Stimulated activated naive B cell treated with anti-CD40 and anti-IgM and Interleukin-4, amounts not matched to agents 10 μg/mL and 1 μg/mL and 100 μg/mL, for 72 hours (primary cell): ENCODE measurements at regions not wholly inside any gene's neighbourhood (a gene's known extent, or its start where the extent isn't known, plus 50 kb on each side); places are given as distances from the start of the nearest gene placed in this dataset.

Experiments
- ATAC-seq, 2 donors: fragments of 150-1000 bp; cut with Tn5 transposase; replicated peaks; 2 replicates each; pipeline ENCODE4 v1.10.0; 2021; ENCODE audit warnings: moderate library complexity in 1 of 2
- DNase-seq: peaks from one replicate; pipeline ENCODE4 v3.0.0; 2021
- H3K27ac Mint-ChIP-seq: one replicate; pipeline ENCODE4 v1.8.0; 2022; ENCODE audit warnings: mild to moderate bottlenecking, mixed read lengths
- H3K27me3 Mint-ChIP-seq, 2 donors: one replicate each; pipeline ENCODE4 v1.8.0; 2022; ENCODE audit warnings: mixed read lengths in 2 of 2
- H3K36me3 Mint-ChIP-seq, 2 donors: one replicate each; pipeline ENCODE4 v1.8.0; 2022; ENCODE audit warnings: mixed read lengths in 2 of 2, mild to moderate bottlenecking in 1 of 2
- H3K4me1 Mint-ChIP-seq, 2 donors: one replicate each; pipeline ENCODE4 v1.8.0; 2022; ENCODE audit warnings: mixed read lengths in 2 of 2, mild to moderate bottlenecking in 1 of 2
- H3K4me3 Mint-ChIP-seq, 2 donors: one replicate each; pipeline ENCODE4 v1.8.0; 2022; ENCODE audit warnings: mild to moderate bottlenecking in 2 of 2, mixed read lengths in 2 of 2, moderate library complexity in 1 of 2
- H3K9me3 Mint-ChIP-seq, 2 donors: one replicate each; pipeline ENCODE4 v1.8.0; 2022; ENCODE audit warnings: mixed read lengths in 2 of 2, mild to moderate bottlenecking in 1 of 2

DNA sequence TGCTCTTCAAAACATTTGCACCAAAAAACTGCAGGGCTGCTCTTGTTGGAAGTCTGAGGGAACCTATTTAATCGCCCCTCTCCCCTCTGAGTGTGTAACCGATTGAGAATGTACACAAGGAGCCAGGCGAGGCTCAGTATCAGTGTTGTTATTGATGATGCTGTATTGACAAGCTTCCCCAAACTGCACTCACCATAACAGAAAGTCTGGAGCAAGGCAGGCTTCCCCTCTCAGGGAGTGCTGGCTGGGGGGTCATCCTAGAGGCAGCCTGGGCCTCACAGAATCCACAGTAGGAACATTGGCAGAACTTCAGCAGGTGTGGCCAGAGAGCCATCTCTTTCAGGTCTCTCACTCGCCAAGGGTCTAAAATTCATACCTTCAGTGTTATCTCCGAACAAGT lies 58.1 kb upstream of the TUNAR start:
- Mint-ChIP-seq H3K4me3 (no peak overlapping the region), H3K27me3 (peaks cover 26 to 68% of the 10 kb centered on the region in 2 donors), H3K4me1 (peaks cover 11 to 16% of the 10 kb centered on the region in 2 donors), H3K9me3 (peaks cover 2 to 4% of the 10 kb centered on the region in 2 donors), H3K36me3 (peaks cover 0 to 10% of the 10 kb centered on the region in 2 donors), H3K27ac (no peak overlapping the region)
- no peak for DNase-seq
- no peak for ATAC-seq

DNA sequence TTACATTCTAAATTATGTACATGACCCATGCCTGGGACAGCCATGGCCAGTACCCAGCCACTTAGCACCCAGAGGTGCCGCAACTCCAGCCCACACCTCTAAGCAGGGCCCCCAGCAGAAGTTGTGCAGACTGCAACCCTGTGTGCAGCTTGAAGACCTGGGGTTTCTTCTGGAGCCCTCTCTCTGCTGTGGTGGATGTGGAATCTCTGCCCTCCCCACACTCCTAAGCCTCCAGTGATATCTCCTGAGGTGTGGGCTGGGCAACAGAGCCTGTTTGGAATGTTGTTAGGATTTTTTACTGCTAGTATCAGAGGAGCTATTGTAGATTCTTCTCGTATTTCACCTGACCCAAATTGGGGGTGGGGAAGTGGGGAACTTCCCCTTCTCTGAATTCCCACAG lies 59.4 kb upstream of the TUNAR start:
- no peak for ATAC-seq
- Mint-ChIP-seq H3K27me3 (peaks cover 27 to 62% of the 10 kb centered on the region in 2 donors), H3K36me3 (peaks cover 0 to 10% of the 10 kb centered on the region in 2 donors), H3K9me3 (peaks cover 2 to 4% of the 10 kb centered on the region in 2 donors), H3K4me1 (peaks cover 11 to 16% of the 10 kb centered on the region in 2 donors), H3K4me3 (no peak overlapping the region), H3K27ac (no peak overlapping the region)
- DNase-seq, result no peak

DNA sequence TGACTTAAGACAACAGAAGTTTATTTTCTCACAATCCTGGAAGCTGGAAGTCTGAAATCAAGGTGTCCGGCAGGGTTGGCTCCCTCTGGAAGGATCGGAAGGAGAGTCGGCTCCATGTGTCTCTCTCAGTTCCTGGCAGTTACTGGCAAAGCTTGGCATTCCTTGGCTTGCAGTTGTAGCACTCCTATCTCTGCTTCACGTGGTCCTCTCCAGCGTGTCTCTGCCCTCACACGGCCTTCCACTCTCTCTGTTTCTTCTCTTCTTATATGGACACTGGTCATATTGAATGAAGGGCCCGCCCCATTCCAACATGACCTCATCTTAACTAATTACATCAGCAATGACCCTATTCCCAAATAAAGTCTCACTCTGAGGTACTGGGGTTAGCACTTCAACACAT lies 60.1 kb upstream of the TUNAR start:
- Mint-ChIP-seq H3K27ac (no peak overlapping the region), H3K36me3 (peaks cover 0 to 10% of the 10 kb centered on the region in 2 donors), H3K27me3 (peaks cover 30 to 55% of the 10 kb centered on the region in 2 donors), H3K4me1 (peaks cover 11 to 16% of the 10 kb centered on the region in 2 donors), H3K4me3 (no peak overlapping the region), H3K9me3 (peaks cover 2 to 4% of the 10 kb centered on the region in 2 donors)
- ATAC-seq (no peak), DNase-seq (no peak)

DNA sequence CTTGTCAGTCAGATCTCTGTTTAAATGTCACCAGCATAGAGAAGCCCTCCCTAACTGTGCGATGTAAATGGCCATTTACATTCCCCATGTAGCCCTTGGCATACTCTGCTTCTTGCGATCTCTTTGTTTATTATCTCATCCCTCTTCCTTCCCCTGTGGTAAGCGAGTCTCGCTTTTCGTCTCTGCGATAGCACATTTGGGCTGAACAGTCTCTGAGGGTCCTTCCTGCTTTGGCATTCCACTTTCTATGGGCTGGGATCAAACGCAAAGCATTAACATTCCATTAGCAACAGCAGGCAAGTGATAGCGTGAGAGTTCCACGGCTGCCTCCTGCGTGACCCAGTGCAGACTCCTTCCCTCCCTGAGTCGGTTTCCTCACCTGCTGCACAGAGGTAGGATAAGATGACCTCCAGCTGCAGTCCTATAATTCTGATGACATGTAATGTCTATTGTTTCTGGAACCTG lies 61.4 kb upstream of the TUNAR start:
- peak in 1 of 2 donors; percentile 12 for ATAC-seq
- Mint-ChIP-seq H3K36me3 (peaks cover 3 to 8% of the 10 kb centered on the region in 2 donors), H3K4me3 (no peak overlapping the region), H3K27ac (peak overlapping the region; percentile 73), H3K27me3 (peaks cover 28 to 48% of the 10 kb centered on the region in 2 donors), H3K9me3 (peaks cover 0 to 2% of the 10 kb centered on the region in 2 donors), H3K4me1 (peaks cover 11 to 16% of the 10 kb centered on the region in 2 donors)
- no peak for DNase-seq

DNA sequence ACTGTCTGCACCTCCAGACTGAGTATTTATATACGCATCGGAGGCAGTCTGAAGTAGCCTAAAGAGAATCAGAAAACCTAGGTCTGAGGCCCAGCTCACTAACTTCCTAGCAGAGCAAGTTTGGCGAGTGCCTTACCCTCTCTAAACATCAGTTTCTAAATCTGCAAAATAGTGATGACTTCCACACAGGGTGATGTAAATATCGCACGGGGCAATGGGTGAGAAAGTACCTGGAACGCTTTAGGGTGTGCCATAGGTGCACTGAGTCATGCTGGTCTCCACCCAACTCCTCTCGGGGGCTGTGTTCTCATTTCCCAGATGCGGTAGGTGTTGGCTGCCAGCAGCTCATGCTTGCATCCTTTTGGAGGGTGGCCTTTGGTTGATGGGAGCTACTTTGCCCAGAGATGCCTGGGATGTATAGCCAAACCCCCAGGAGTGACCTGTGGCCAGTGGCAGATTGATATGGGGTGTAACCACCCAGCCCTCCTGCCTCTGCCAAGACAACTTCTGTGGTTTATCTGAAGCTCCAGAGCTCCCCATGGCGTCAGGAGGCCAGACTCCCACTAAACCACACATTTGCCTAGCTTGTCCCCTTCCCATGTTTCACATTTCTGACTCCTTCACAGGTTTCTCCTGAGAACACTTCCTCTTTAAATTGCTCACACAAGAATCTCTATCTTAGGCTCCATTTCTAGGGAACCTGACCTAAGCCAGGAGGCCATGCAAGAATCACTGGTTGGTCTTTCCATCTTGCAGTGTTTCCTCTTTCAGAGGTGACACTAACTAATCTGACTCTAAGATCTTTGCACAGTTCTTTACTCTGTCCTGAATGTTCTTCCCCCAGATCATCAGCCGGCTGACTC lies 62.0 kb upstream of the TUNAR start:
- peak overlapping the region; percentile 73 for H3K27ac Mint-ChIP-seq
- no peaks in the 10 kb centered on the region for H3K9me3 Mint-ChIP-seq
- ATAC-seq (peak; percentile 68 to 84), DNase-seq (no peak)
- peaks cover 3 to 8% of the 10 kb centered on the region in 2 donors for H3K36me3 Mint-ChIP-seq
- H3K4me1 Mint-ChIP-seq, result peaks cover 11 to 16% of the 10 kb centered on the region in 2 donors
- peaks cover 28 to 43% of the 10 kb centered on the region in 2 donors for H3K27me3 Mint-ChIP-seq
- no peak overlapping the region for H3K4me3 Mint-ChIP-seq

DNA sequence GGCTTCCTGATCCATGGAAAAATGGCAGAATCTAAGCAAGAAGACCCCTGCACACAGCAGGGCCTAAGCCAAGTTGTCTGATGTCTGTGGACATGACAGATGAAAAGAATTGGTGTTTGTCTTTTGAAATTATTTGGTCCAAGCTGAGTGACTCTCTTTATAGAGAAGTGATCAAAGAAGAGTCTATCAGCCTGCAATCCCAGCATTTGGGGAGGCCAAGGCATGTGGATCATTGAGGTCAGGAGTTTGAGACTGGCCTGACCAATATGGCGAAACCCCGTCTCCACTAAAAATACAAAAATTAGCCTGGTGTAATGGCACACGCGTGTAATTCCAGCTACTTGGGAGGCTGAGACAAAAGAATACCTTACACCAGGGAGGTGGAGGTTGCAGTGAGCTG lies 64.8 kb upstream of the TUNAR start:
- H3K36me3 Mint-ChIP-seq, result peaks cover 19 to 20% of the 10 kb centered on the region in 2 donors
- ATAC-seq (no peak), DNase-seq (no peak)
- H3K4me3 Mint-ChIP-seq, result no peak overlapping the region
- peaks cover 11% of the 10 kb centered on the region in 2 donors for H3K4me1 Mint-ChIP-seq
- H3K27ac Mint-ChIP-seq, result no peak overlapping the region
- peaks cover 8% of the 10 kb centered on the region in 2 donors for H3K9me3 Mint-ChIP-seq
- peaks cover 30 to 42% of the 10 kb centered on the region in 2 donors for H3K27me3 Mint-ChIP-seq

DNA sequence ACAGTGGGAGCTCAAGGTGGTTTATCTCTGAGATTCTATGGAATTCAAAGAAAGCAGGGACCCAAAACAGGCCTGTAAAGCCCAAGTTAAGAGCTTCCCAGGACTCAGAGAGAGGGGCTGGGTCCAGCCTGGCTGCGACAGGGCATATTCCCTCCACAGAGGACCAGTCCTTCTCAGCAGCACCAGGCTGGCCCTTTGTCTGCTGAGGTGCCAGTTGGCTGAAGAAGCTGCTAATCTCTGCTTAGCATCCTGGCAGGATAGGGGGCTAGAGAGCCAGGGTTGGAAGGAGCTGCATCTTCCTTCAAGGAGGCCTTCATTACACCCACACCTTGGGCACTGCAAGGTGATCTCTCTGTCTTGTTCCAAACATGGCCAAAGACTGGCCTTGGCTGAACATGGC lies 68.3 kb upstream of the TUNAR start:
- Mint-ChIP-seq H3K4me3 (no peak overlapping the region), H3K36me3 (peaks cover 23 to 36% of the 10 kb centered on the region in 2 donors), H3K27ac (no peak overlapping the region), H3K27me3 (peaks cover 14 to 26% of the 10 kb centered on the region in 2 donors), H3K9me3 (peaks cover 22 to 28% of the 10 kb centered on the region in 2 donors), H3K4me1 (no peaks in the 10 kb centered on the region)
- ATAC-seq (no peak), DNase-seq (no peak)

DNA sequence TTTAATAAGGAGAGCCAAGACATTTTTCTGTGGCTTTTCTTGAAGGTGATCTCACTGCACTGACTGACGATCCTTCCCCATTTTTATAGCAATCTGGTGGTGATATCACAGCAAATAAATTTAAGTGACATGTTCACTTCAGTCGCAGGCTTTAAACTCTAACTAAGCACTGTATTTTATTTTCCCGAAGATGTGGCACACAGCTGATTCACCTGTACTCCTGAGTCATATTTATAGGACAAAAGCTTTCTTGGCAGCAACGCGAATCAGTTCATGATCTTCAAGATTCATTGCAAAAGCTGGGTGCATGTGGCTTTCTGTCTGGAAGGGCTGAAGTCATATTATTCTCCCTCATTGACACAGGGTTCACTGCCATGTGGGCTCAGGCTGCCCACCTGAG lies 79.8 kb upstream of the TUNAR start:
- no peak for DNase-seq
- H3K27ac Mint-ChIP-seq, result no peak overlapping the region
- H3K9me3 Mint-ChIP-seq, result peaks cover 4 to 8% of the 10 kb centered on the region in 2 donors
- ATAC-seq, result no peak
- H3K36me3 Mint-ChIP-seq, result no peaks in the 10 kb centered on the region
- H3K4me1 Mint-ChIP-seq, result no peaks in the 10 kb centered on the region
- H3K4me3 Mint-ChIP-seq, result no peak overlapping the region
- peaks cover 1 to 24% of the 10 kb centered on the region in 2 donors for H3K27me3 Mint-ChIP-seq

DNA sequence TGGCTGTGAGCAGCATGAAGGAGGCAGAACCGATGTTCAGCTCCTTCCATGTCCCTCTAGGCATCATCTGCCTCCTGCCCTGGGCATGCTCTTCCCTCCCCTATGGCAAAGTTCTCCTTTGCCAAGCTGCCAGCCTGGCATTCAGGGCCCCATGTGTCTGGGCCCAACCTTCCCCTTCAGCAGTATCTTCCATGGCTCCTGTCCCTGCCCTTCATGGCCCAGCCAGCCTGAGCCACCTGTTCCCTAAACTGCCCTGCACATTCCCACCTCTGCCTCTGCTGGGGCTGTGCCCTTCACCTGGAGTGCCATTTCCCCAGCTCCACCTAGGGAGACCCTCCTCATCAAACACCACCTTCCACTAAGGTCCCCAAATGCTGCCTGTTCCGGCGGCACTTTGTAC lies 74.0 kb upstream of the TCL1A start:
- no peak overlapping the region for H3K27ac Mint-ChIP-seq
- H3K4me3 Mint-ChIP-seq, result no peak overlapping the region
- H3K4me1 Mint-ChIP-seq, result no peaks in the 10 kb centered on the region
- H3K27me3 Mint-ChIP-seq, result peaks cover 13 to 20% of the 10 kb centered on the region in 2 donors
- peaks cover 0 to 1% of the 10 kb centered on the region in 2 donors for H3K9me3 Mint-ChIP-seq
- H3K36me3 Mint-ChIP-seq, result no peaks in the 10 kb centered on the region
- ATAC-seq, result no peak
- no peak for DNase-seq

DNA sequence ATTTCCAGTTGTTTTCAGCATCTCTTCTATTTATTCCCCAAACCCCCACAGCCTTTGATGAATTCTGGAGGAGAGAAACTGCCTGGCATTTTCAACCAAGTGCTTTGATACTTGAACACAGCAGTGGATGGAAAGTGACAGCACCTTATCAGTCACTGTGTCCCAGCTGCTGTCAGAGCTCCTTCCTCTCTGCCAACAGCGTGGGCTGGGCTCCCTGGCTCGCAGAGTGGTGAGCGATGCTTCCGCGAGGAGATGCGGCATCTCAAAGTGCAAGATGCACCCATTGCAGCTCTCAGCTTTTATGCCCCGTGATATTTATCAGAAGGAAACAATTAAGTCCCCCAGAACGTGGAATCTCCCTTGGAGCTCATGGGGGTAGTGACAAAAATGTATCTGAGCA lies 72.6 kb upstream of the TCL1A start:
- Mint-ChIP-seq H3K9me3 (peaks cover 0 to 1% of the 10 kb centered on the region in 2 donors), H3K4me1 (no peaks in the 10 kb centered on the region), H3K36me3 (no peaks in the 10 kb centered on the region), H3K27ac (no peak overlapping the region), H3K4me3 (no peak overlapping the region), H3K27me3 (peaks cover 10 to 13% of the 10 kb centered on the region in 2 donors)
- DNase-seq (no peak), ATAC-seq (no peak)

DNA sequence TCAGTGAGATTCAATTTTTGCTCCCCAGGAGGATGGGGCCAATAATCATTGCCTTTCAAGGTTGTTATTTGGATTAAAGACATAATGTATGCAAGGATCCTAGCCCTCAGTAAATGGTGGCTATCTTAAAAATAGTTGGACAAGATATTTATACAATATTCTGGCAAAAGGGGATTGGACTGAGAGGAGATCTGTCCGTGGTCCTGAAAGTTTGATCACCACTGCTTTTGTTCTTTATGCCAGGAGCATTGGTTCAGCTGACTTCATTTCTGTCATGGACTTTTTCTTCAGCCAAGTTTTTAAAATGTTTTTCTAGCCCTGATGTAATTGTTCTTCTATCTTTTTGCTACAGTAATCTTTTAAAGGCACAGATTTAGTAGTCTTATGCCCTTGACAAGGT lies 70.2 kb upstream of the TCL1A start:
- no peak for DNase-seq
- no peaks in the 10 kb centered on the region for H3K9me3 Mint-ChIP-seq

DNA sequence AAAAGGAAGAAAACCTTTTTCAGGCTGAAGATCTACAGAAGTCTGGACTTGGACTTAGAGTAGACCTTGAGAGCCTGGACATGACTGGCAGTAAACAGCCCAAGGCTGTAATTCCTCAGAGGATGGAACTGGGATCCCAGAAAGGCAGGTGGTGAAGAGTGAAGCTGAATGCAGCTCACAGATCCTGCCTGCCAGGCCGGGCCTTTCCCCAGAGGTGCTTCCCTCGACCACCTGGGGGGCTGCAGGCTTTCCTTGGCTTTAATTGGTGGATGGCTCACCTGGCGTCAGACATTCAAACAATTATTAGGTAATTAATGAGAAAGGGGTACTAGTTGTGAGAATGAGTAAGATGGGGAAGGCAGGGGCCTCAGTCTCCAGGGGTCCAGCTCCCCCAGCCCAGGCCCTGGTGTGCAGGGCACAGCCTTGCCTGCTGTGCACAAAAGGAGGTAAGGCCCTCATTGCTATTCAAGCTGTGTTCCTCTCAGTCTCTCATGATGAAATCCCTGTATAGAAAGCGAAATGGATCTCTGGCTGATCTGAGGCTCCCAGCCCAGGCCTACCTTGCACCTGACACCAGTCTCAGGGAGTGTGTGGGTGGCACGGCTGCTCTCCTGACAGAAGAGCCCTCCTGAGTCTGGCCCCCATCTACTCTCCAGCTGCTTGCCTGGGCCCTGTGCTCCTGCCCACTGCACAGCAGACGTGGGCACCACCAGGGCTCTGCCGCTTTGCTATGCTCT lies 63.0 kb upstream of the TCL1A start:
- Mint-ChIP-seq H3K4me1 (peaks cover 18 to 21% of the 10 kb centered on the region in 2 donors), H3K27me3 (no peaks in the 10 kb centered on the region), H3K9me3 (no peaks in the 10 kb centered on the region), H3K36me3 (no peaks in the 10 kb centered on the region), H3K4me3 (no peak overlapping the region), H3K27ac (no peak overlapping the region)
- ATAC-seq (no peak), DNase-seq (no peak)

More for the DNA sequence above, 70.2 kb upstream of the TCL1A start:
- no peak for ATAC-seq
- H3K4me3 Mint-ChIP-seq, result no peak overlapping the region
- H3K27me3 Mint-ChIP-seq, result peaks cover 0 to 5% of the 10 kb centered on the region in 2 donors
- H3K4me1 Mint-ChIP-seq, result no peaks in the 10 kb centered on the region
- H3K36me3 Mint-ChIP-seq, result no peaks in the 10 kb centered on the region
- no peak overlapping the region for H3K27ac Mint-ChIP-seq

DNA sequence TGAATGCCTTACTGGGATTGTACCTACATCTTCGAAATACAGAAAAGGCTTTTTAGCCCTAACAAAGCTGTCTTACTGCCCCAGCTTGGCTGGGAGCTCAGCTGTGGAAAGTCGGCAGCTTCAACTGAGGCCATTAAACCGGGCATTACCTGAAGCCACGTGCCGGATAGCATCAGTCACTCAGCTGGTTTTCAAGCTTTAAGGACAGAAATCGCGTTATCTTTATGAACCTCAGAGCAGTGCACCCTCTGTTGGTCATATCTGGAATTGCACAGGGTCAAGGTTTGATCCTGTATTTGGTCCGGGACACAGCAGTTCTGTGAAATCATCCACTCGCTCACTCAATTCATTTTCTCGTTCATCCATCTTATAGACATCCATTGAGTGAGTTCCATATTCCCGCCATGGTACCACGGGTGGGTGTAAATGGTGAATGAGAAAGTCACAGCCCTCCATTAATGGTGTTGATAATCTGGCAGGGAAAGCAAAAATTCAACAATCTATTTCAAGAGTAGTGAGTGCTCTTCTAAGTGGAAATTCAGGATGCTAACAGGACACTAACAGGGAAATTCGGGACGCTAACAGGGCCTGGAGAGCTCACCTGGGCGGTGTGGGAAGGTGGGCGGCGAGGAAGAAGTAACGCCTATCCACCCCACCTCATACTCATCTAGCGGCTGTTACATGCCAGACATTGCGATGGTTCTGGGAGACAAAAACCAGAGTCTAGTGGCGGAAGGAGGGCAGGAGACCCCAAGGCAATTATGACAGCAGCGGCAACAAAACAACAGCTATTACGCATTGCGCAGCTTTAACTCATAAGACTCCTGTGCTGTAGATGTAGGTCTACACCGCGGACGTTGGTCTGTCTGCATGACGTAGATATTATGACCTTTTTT lies 60.6 kb upstream of the TCL1A start:
- H3K36me3 Mint-ChIP-seq, result peaks cover 2 to 3% of the 10 kb centered on the region in 2 donors
- peaks cover 21 to 30% of the 10 kb centered on the region in 2 donors for H3K4me1 Mint-ChIP-seq
- DNase-seq (peak; percentile 56), ATAC-seq (peak; percentile 52 to 56)
- no peak overlapping the region for H3K27ac Mint-ChIP-seq
- H3K4me3 Mint-ChIP-seq, result no peak overlapping the region
- H3K9me3 Mint-ChIP-seq, result peaks cover 2 to 4% of the 10 kb centered on the region in 2 donors
- H3K27me3 Mint-ChIP-seq, result no peaks in the 10 kb centered on the region

DNA sequence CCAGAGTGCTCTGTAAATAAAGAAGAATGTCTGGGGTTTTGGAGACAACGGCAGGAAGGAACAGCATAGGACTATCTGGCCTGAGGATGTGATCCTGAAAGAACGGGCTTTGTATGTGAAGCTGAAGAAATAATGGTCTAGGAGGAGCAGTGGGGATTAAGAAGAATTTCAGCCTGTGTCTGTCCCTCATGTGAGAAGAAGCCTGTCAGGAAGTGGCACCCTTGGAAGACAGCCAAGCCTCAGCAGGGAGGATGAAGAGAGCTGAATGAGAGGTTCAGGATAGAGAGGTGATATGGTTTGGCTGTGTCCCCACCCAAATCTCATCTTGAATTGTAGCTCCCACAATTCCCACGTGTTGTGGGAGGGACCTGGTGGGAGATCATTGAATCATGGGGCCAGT lies 56.9 kb upstream of the TCL1A start:
- Mint-ChIP-seq H3K9me3 (peaks cover 2 to 4% of the 10 kb centered on the region in 2 donors), H3K4me1 (peaks cover 21 to 30% of the 10 kb centered on the region in 2 donors), H3K27me3 (no peaks in the 10 kb centered on the region), H3K4me3 (no peak overlapping the region), H3K36me3 (peaks cover 2 to 6% of the 10 kb centered on the region in 2 donors), H3K27ac (no peak overlapping the region)
- DNase-seq (no peak), ATAC-seq (no peak)
